Left forelimb (tissue), 1 donor: ENCODE measurements at regions not wholly inside any gene's neighbourhood (a gene's known extent, or its start where the extent isn't known, plus 50 kb on each side); places are given as distances from the start of the nearest gene placed in this dataset.

ENCODE experiments used
- DNase-seq: peaks from one replicate; pipeline ENCODE4 v3.0.0-alpha.2; 2018; ENCODE audit warnings: low spot score

DNA sequence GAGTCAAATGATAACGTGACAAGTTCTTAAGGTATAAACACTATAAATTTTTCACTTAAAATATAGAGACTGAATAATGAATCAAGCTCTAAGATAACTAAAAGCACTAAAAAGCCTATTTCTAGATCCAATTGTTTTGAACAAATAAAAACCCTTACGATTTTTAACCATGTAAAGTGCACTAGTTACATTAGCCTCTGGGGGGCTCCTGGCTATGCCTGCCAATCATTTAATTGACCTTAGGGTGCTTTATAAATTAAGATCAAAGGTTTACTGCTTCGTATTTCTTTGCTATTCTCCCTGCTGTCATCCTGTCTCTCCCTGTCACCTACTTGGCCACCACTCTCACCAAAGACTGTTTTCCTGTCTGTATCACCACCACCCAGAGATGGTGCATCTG is 133.4 kb downstream of the ESM1 start:
- no peak for DNase-seq

DNA sequence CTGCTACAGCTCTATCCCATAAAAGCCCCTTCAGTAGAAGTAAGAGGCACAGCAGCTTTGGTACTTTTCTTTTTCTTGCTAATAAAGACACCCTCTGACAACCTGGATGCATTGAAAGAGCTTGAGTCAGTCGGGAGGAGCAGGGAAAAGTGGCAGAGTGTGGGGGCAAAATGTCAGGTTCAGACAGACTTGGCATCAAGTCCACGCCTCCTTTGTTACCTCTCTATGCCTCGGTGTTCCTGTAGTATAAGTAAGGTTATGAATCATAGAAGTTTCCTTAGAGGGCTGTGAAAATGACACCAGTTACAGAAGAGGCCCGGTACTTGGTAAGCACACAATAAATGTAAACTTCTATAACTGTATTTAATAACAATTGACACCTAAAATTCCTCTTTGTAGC is 133.9 kb downstream of the ESM1 start:
- no peak for DNase-seq

DNA sequence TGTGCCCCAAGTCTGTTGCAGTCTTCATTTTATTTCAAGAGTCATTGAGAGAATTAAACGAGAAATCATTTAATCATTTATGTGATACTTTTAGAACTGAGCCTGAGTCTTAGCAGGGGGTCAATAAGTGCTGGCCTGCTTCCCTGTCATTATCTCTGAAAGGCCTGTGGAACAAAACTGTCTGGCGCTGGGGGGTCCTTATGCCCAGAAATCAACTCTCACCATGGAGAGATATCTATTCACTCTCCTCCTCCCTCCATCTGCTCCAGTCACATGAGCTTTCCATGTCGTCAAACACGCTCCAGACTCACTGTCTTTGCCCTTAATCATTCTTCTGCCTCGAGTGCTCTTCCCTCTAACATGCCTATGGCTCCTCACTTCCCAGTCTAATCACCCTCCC is 136.8 kb downstream of the ESM1 start:
- DNase-seq, result no peak

DNA sequence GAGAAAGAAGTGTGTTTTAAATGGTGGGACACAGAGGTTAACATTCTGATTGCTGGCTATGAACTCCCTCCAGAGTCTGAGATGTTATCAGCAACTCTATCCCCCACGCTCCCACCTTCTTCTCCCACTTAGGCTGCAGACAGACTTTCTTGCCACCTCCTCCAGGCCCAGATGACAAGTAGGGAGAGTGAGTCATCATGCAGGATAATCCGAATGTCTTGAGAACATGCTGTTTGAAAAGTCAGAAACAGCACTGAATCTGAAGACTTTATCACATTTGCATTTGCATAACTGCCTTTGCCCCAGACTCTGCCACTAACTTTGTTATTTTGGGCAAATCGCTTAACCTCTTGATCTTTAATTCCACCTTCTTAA is 139.8 kb downstream of the ESM1 start:
- no peak for DNase-seq

DNA sequence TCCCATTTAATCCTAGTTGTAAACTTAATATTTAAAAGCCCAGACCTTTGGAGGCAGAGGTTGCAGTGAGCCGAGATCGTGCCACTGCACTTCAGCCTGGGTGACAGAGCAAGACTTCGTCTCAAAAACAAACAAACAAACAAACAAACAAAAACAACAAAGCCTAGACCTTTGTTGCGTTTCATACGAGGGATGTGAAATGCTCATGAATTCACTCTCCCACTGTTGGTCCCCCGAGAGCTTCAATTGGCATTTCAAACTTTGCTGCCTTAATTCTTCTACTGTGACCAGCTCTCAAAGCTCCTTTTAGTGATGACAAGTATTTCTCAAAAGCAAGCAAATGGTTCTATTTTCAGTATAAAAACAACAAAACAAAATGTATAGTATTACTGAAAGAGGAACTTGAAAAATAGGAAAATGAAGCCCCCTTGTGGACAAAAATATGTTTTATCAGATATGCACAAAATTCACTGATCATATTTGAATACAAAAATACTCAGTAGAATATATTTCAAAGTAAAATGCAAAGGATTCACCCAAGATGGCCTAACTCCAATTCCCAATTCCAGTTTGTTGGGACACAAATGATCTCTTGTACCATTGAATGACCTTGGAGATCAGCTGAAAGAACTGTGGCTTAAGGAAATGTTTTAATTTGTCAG is 140.4 kb downstream of the ESM1 start:
- DNase-seq, result no peak

DNA sequence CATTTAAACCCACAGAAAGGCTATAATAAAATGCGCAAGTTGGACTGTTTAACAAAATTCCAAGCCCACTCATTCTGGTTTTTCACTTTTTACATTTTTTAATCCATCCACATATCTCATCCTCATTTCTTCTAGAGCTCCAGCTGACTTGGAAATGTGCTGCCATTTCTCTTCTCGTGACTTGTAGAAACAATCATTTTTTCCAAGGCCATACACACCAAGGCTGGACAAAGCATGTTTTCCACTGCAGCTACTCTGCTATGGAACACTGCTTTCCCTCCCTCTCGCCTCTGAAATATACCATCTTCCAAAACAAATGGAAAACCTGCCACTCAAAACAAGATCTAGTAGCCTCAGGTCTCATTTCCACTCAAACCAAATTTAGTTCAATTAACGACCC is 141.1 kb downstream of the ESM1 start:
- DNase-seq, result no peak

DNA sequence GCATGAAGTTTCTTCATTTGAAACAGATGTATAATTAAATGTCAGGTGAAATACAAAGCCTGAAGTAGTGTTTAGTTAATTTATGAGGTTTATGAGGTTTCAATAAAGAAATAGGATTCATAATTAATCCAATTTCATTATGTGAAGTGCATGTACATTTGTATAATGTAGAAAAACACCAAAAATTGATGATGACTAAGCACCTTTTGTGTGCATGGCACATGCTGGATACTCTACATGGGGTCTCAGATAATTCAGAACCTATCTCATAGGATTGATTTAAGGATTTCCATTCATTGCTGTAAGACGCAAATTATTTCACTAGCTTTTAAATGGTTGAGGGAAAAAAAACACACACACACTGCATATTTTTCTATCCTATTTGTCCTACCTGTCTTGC is 143.9 kb downstream of the ESM1 start:
- DNase-seq, result no peak

DNA sequence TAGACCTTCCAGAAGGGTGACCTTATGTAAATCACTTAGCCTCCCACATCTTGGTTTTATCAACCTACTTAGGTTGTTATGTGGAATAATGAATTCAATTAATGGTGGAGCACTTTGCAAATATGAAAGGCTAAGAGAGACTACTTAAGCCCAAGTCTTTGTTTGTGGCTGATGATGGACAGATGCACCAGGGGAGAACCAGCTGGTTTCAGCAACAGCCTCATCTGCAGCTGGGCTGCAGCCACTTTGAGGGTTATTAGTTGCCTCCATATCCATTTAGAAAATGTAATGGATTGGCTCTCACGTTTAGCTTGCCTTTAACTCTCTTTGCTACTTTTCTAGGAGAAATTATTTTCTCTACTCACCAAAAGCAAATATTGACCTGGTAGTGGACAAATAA is 146.6 kb downstream of the ESM1 start:
- no peak for DNase-seq

DNA sequence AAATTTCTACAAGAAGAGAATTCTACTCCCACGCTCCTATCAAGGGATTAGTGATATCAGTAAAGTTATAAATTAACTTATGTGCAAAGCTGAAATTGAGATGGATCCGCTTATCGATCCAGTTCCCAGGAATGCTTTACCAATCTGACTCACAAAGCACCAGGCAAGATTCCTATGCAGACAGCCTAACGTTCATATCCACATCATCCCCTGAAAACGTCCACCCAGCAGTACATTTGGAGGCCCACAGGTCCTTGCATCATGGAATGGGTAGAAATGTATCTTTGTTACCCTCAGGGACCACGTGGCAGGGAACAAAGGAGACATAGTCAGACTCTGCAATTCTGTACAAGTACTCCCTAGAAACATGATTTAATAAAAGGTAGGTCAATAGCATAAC is 147.4 kb downstream of the ESM1 start:
- DNase-seq, result no peak

DNA sequence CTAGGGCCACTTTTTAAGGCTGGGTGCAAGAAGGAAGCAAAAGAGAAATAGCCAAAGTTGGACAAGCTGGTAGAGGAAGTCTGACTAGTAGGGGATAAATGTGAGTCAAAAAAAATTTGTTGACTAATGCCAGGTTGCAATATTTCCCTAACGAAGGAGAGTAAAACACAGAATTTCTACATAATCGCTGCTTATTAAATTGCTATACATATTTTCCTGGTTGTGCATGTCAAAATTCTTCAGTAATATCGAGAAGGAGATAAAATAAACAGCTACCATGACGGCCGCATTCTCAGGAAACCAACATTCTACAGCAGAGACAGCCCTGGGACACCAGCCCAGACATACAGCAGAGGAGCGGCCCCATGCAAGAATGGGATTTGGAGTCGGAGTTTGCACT is 148.3 kb downstream of the ESM1 start:
- no peak for DNase-seq

DNA sequence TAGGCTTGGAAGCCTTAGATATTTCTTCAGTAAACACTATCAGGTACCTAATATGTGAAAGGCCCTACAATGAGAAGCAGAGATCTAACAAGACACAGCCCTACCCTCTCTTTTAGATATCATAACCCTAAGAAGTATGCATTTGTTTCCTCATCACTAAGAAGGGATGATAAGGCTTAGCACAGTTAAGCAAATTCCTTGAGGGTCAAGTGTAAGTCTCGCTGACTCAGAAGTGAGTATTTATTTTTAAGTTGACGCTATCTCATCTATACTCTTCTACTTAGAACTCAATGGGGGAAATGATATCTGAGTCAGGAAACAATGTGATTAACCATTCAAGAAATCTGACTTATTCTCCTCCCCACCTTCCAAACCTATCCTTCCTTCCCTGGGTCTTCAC is 149.7 kb downstream of the ESM1 start:
- no peak for DNase-seq

DNA sequence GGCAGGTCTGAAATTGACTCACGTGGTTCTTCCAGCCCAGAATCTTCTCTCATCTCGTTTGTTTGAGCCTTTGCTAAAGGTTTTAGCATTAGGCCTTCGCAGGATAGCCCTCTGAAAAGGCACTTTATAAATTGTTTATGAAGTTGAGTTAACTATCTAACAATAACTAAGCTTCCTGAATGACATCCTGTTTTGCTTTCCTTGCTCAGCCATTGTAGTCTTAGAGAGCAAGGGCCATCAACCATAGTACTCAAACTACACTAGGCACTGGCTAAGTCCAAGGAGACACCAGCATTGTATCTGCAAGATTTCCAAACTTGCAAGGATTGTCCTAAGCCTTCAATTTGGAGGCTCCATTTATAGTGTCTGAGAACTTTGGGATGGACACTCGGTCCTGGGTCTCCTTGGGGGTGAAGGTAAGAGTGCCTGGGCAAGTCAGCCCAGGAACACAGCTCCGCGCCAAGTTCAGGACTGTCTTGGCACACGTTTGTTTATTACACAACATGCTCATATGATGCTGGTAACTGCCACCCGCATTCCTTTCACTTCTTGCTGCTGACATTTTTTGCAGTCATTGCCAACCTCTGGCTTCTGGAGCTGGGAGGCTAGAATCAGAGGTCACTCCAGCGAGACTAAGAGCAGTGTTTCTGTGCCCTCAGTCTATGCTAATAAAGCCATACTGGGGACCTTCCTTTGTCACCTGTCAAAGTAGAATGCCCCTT is 151.1 kb downstream of the ESM1 start:
- no peak for DNase-seq

DNA sequence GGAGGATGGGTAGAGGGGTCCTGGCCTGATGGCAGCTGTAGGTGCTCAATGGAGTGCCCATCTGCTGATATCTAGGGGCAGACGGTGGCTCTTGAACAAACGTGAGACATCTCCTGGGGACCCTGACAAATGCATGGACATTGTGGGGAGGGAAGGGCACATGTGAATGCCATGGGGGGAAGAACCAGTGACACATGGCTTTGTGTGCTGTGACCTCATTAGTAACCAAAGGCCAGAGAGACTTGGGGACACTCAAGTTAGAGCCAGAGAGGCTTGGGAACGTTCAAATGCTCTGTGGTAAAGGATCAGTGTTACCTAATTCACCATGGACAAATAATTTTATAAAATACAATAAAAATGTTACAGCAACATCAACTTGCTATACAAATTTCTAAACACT is 151.8 kb downstream of the ESM1 start:
- no peak for DNase-seq

DNA sequence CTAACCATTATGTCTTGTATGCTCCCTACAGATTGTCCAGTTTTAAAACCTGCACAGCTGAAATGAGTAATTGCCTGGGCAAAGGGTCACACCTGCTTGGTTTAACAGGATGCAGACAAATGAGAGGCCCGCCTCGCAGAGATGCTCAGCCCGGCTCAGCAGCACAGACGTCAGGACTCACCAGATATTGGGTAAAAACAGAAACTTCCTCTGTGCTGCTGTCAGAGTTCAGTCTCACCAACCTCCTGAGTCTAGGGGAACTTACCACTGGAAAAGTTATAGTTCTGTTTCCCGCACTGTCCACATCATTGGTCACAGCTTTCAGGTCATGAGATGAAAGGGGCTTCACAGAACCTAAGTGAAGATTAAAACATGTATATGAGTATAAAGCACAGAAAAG is 152.5 kb downstream of the ESM1 start:
- no peak for DNase-seq

DNA sequence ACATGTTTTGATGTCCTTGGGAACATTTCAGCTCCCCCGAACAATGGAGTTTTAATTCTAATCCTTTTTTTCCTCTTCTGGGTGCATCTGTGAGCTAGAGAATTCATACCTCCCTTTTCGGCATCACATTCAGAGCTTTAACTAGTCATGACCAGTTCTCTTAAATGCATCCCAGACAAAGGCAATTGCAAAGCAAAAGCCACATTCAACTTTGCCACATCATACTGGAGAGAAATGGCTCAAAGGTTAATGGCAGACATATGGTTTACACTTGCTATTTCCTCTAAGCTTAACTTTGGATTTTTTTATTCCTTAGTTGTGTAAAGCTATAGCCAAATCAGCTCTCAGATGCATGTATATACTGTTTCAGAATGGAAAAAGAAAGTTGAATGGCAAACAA is 153.3 kb downstream of the ESM1 start:
- DNase-seq, result no peak

DNA sequence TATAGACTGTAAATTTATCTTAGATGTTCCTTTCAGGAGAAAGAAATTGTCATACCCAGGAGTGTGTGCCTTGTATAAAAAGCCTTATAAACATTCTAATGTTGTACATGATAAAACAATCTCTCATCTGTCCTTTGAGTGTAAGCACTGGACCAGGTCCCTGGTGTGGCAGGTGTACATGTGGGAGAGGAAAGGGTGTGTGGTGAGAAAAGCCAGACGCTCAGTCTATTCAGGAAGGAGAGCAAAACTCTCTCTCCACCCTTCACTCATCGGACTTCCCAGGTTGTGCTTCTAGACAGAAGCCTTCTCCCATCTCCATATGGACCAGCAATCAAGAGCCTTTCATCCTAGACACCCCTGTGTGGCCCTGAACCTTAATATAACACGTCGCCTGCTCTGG is 154.2 kb downstream of the ESM1 start:
- DNase-seq, result no peak

DNA sequence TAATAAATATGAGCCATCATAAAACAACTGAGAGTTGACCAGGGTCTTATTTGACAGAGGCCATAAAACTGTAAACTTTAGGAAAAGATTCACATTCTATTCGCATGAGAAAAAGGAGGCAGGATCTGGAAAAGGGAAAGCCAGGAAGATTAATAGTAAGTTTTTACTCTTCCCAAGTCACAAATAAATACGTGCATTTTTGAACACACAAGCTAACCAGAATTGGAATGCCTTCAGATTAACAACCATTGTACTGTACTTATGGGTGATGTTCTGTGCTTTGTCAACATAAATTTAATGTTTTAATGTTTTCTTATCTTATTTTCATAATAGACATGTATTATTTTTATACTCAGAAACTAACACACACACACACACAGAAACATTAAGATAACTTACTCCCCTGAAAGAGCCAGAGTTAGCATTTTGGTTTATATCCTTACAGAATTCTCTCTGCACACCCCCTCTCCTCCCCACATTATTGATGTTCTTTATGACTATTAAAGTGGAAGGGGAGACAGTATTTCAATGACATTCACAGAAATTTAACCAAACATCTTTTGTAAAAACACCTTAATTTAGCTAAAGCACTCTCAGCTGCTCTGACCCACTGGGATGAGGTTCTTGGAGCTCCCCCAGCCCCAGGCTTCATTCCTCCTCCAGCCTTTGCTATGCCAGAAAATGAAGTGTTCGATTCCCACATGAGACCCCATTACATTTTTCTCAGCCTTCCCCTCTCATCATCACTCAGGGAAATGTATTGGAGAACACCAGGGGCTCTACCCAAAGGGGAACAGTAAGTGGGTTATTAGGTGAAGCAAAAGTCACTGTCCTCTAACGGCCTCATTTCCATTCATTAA is 155.5 kb downstream of the ESM1 start:
- DNase-seq, result no peak

DNA sequence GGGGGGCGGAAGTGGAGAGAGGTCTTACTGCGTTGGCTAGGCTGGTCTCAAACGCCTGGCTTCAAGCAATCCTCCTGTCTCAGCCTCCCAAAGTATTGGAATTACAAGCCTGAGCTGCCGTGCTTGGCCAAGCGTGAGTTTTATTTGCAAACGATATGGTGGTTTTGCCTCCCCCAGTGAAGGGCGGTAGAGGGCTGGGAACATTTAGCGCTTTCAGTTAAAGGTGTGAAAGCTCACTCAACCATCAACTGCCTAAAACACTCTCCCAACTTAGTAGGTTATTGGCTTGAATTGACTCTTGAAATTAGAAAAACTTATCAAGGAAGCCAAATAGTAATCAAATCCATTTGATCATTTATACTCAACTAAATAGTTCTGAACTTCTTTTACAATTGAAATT is 156.3 kb downstream of the ESM1 start:
- DNase-seq, result no peak

DNA sequence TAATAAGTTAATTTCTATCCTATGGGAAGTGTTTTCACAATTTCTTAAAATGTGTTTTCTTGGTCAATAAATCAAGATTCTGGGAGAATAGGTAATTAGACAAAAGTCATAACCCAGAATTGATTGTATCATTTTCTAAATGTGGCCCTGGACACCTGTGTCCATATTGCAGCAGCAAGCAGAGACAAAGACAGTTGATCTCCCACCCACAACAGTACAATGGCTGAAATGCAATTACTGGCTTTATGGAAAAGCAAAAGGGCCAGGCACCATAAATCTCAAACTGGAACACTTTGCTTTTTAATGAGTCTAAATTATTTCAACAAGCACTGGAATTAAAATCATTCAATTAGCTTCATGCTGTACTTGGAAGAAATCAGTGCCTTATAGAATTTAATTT is 157.2 kb downstream of the ESM1 start:
- DNase-seq, result no peak

DNA sequence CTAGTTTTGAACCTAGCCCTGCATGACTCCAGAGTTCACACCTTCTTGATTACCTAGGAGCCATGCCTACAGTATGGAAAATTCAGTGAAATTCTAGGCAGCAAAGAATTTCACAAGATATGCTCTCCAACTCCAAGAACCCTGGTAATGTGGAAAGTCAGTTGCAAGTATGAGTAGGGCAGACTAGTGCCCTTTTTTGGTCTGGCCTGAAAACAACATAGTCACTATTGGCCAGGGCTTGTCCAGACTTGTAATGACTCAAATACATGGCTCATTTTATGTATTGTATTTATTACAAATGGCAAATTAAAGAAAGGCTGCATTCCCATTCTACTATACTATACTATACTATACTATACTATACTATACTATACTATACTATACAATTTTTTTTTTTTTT is 160.4 kb downstream of the ESM1 start:
- no peak for DNase-seq

DNA sequence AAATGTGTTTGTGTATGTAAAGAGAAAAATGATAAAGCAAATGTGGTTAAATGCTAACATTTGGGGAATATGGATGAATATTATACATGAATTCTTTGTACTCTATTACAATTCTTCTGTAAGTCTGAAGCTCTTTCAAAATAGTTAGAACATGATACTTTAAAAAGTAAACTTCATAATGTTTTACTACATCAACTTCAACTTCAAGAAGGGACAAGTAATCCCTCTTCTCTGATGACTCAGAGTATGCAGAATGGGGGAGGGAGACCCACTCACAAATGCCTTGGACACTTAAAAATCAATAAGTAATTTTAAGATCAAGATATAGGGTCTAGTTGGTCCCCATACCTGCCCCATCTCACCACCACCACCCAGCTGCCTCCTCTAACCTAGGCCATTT is 162.4 kb downstream of the ESM1 start:
- no peak for DNase-seq

DNA sequence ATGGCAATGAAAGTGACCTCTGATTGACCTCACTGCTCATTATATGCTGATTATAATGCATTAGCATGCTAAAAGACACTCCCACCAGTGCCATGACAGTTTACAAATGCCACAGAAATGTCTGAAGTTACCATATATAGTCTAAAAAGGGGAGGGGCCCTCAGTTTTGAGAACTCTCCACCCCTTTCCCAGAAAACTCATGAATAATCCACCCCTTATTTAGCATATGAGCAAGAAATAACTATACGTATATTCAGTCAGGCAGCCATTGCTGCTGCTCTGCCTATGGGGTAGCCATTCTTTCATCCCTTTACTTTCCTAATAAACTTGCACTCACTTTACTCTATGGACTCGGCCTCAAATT is 163.1 kb downstream of the ESM1 start:
- no peak for DNase-seq
